HCT116 (cell line): ENCODE measurements at regions not wholly inside any gene's neighbourhood (a gene's known extent, or its start where the extent isn't known, plus 50 kb on each side); places are given as distances from the start of the nearest gene placed in this dataset.

ENCODE experiments used
- ATAC-seq: fragments of 200-7000 bp; cut with Tn5 transposase; 2 replicates; pipeline ENCODE4 v1.9.1; 2020; ENCODE audit warnings: mild to moderate bottlenecking, moderate library complexity
- BruUV-seq: library from RNA; stranded (reverse); fragments of 400-500 nt; replicated peaks from 2 replicates; lab custom pipeline; 2021; lab: Mats Ljungman, UMichigan
- CTCF ChIA-PET: fragments of 300-600 bp; sonication (Branson Sonifier 250); formaldehyde crosslinking; loops from one replicate; lab custom pipeline; 2021; ENCODE audit warnings: antibody characterized with exemption; lab: Charles Lee
- POLR2A ChIA-PET: fragments of 300-600, 350-600 bp; sonication (Branson Sonifier 250); formaldehyde crosslinking; loops from one replicate; lab custom pipeline; 2021; ENCODE audit warnings: antibody characterized with exemption; lab: Charles Lee
- RAD21 ChIA-PET, 2 experiments: fragments of 300-600 bp; sonication (Branson Sonifier 250); formaldehyde crosslinking; loops; one replicate each; lab custom pipeline; 2023; ENCODE audit warnings: low total read pairs in 2 of 2; ENCODE audit not compliant: uncharacterized antibody in 2 of 2, unreplicated experiment in 2 of 2, low non-redundant PET in 1 of 2; lab: Charles Lee
- DNase-seq: peaks from one replicate; pipeline ENCODE4 v3.0.0-alpha.2; 2010; ENCODE audit warnings: low read depth, low spot score
- H2AFZ ChIP-seq: fragments of 200-600 bp; shearing (Covaris generic), sonication (generic); 2 replicates; pipeline ENCODE4 v1.6.1; 2017; ENCODE audit warnings: low read depth, mixed run types, mixed read lengths, antibody characterized with exemption, low read length; ENCODE audit not compliant: poor library complexity, severe bottlenecking
- H3K27ac ChIP-seq: 2 replicates; pipeline ENCODE4 v1.5.1; 2012; ENCODE audit warnings: low read depth, low read length
- H3K27me3 ChIP-seq: fragments of 200-600 bp; sonication (generic); 2 replicates; pipeline ENCODE4 v1.6.1; 2016; ENCODE audit warnings: mixed run types, low read length, mixed read lengths; ENCODE audit not compliant: insufficient read depth
- H3K36me3 ChIP-seq, 2 experiments: fragments of 200-500 bp in 1 of 2; fragments of 200-600 bp in 1 of 2; sonication (Bioruptor generic) in 1 of 2; sonication (generic) in 1 of 2; 2 replicates each; pipeline versions ENCODE4 v1.5.1 to v1.6.1; 2014 to 2016; ENCODE audit warnings: low read length in 2 of 2, inconsistent platforms in 1 of 2, mixed read lengths in 1 of 2, mixed run types in 1 of 2; ENCODE audit not compliant: insufficient read depth in 2 of 2, control insufficient read depth in 1 of 2
- H3K4me1 ChIP-seq, 2 experiments: fragments of 200-600 bp in 1 of 2; sonication (generic) in 1 of 2; 2 replicates each; pipeline versions ENCODE4 v1.5.1 to v1.6.1; 2012 to 2017; ENCODE audit warnings: low read length in 2 of 2, inconsistent platforms in 1 of 2, mild to moderate bottlenecking in 1 of 2, mixed read lengths in 1 of 2, mixed run types in 1 of 2, moderate library complexity in 1 of 2; ENCODE audit not compliant: insufficient read depth in 2 of 2, control insufficient read depth in 1 of 2
- H3K4me2 ChIP-seq: fragments of 200-600 bp; sonication (generic); 2 replicates; pipeline ENCODE4 v1.6.1; 2017; ENCODE audit warnings: mixed run types, low read length, mixed read lengths
- H3K4me3 ChIP-seq, 2 experiments: fragments of 200-600 bp in 1 of 2; sonication (generic) in 1 of 2; replicated peaks in 1 of 2; 2 replicates each; pipeline ENCODE4 v1.5.1; 2011 to 2016; ENCODE audit warnings: low read length in 2 of 2, control low read depth in 1 of 2, low read depth in 1 of 2, mild to moderate bottlenecking in 1 of 2, mixed read lengths in 1 of 2, mixed run types in 1 of 2
- H3K79me2 ChIP-seq: fragments of 200-600 bp; sonication (generic); 2 replicates; pipeline ENCODE4 v1.6.1; 2017; ENCODE audit warnings: mild to moderate bottlenecking, mixed run types, low read length, moderate library complexity, mixed read lengths; ENCODE audit not compliant: insufficient read depth
- H3K9ac ChIP-seq: fragments of 200-600 bp; sonication (generic); 2 replicates; pipeline ENCODE4 v1.6.1; 2016; ENCODE audit warnings: low read length, mixed read lengths
- H3K9me2 ChIP-seq: fragments of 200-600 bp; sonication (generic), shearing (Covaris generic); 2 replicates; pipeline ENCODE4 v1.6.1; 2017; ENCODE audit warnings: mixed run types, mild to moderate bottlenecking, moderate library complexity; ENCODE audit not compliant: insufficient read depth
- H3K9me3 ChIP-seq, 2 experiments: fragments of 200-500 bp in 1 of 2; fragments of 200-600 bp in 1 of 2; sonication (Bioruptor generic) in 1 of 2; sonication (generic) in 1 of 2; 2 replicates each; pipeline ENCODE4 v1.6.1; 2014 to 2017; ENCODE audit warnings: low read length in 2 of 2, mixed read lengths in 2 of 2, inconsistent platforms in 1 of 2, low read depth in 1 of 2, mild to moderate bottlenecking in 1 of 2, mixed run types in 1 of 2, moderate library complexity in 1 of 2; ENCODE audit not compliant: control insufficient read depth in 1 of 2, insufficient read depth in 1 of 2
- H4K20me1 ChIP-seq: fragments of 200-600 bp; sonication (generic), shearing (Covaris generic); 2 replicates; pipeline ENCODE4 v1.6.1; 2017; ENCODE audit warnings: mixed run types, mild to moderate bottlenecking, moderate library complexity; ENCODE audit not compliant: insufficient read depth
- ATF3 ChIP-seq: IDR thresholded peaks from 2 replicates; pipeline ENCODE4 v1.6.1; 2012
- CBX3 ChIP-seq: IDR thresholded peaks from 2 replicates; pipeline ENCODE4 v1.6.1; 2012; ENCODE audit warnings: low read depth
- CEBPB ChIP-seq: IDR thresholded peaks from 2 replicates; pipeline ENCODE4 v1.6.1; 2012; ENCODE audit warnings: low read depth
- CTCF ChIP-seq, 3 experiments: fragments of 200-600 bp in 1 of 3; sonication (generic) in 1 of 3; IDR thresholded peaks in 2 of 3; conservative IDR thresholded peaks in 1 of 3; 2 replicates each; pipeline ENCODE4 v1.5.1; 2012 to 2017; ENCODE audit warnings: low read depth in 2 of 3, low read length in 2 of 3, antibody characterized with exemption in 1 of 3, borderline replicate concordance in 1 of 3, control low read depth in 1 of 3, mild to moderate bottlenecking in 1 of 3, mixed read lengths in 1 of 3, mixed run types in 1 of 3, moderate library complexity in 1 of 3; ENCODE audit not compliant: insufficient read depth in 1 of 3
- EGR1 ChIP-seq: IDR thresholded peaks from 2 replicates; pipeline ENCODE4 v1.6.1; 2012; ENCODE audit warnings: low read depth
- ELF1 ChIP-seq: IDR thresholded peaks from 2 replicates; pipeline ENCODE4 v1.6.1; 2012; ENCODE audit warnings: low read depth, borderline replicate concordance
- FOSL1 ChIP-seq: IDR thresholded peaks from 2 replicates; pipeline ENCODE4 v1.6.1; 2012; ENCODE audit warnings: low read depth
- JUND ChIP-seq: IDR thresholded peaks from 2 replicates; pipeline ENCODE4 v1.6.1; 2012
- POLR2A ChIP-seq: IDR thresholded peaks from 2 replicates; pipeline ENCODE4 v1.7.0; 2011; ENCODE audit warnings: borderline replicate concordance; ENCODE audit not compliant: insufficient read depth, insufficient read length; ENCODE audit errors: extremely low read depth
- POLR2AphosphoS5 ChIP-seq: IDR thresholded peaks from 2 replicates; pipeline ENCODE4 v1.6.1; 2011; ENCODE audit warnings: mild to moderate bottlenecking, low read depth, low read length, moderate library complexity
- RAD21 ChIP-seq: IDR thresholded peaks from 2 replicates; pipeline ENCODE4 v1.6.1; 2012; ENCODE audit warnings: low read depth, mild to moderate bottlenecking
- SIN3A ChIP-seq: IDR thresholded peaks from 2 replicates; pipeline ENCODE4 v1.6.1; 2012; ENCODE audit warnings: low read depth
- SP1 ChIP-seq: IDR thresholded peaks from 2 replicates; pipeline ENCODE4 v1.6.1; 2012; ENCODE audit warnings: low read depth
- TCF7L2 ChIP-seq: IDR thresholded peaks from 2 replicates; pipeline ENCODE4 v1.7.0; 2011; ENCODE audit warnings: borderline replicate concordance, inconsistent platforms; ENCODE audit not compliant: insufficient read depth, insufficient read length; ENCODE audit errors: extremely low read depth
- YY1 ChIP-seq: IDR thresholded peaks from 2 replicates; pipeline ENCODE4 v1.6.1; 2011; ENCODE audit warnings: low read length, low read depth, moderate library complexity, mild to moderate bottlenecking; ENCODE audit not compliant: insufficient replicate concordance; ENCODE audit errors: extremely low read depth
- ZBTB33 ChIP-seq: IDR thresholded peaks from 2 replicates; pipeline ENCODE4 v1.6.1; 2011; ENCODE audit warnings: mild to moderate bottlenecking, low read length, moderate library complexity; ENCODE audit not compliant: insufficient replicate concordance; ENCODE audit errors: extremely low read depth
- ZFX ChIP-seq: fragments of 450-650 bp; IDR thresholded peaks from 2 replicates; pipeline ENCODE4 v1.6.1; 2017
- ZNF274 ChIP-seq: fragments of 200-500 bp; sonication (Bioruptor generic); IDR thresholded peaks from 2 replicates; pipeline ENCODE4 v1.6.1; 2014; ENCODE audit warnings: mild to moderate bottlenecking, low read depth, low read length, inconsistent platforms
- intact Hi-C: fragments of 100-400 bp; cut with micrococcal nuclease; formaldehyde crosslinking; loops from 2 replicates; pipeline ENCODE4 v1.10.0; 2022

- POLR2A ChIA-PET: no interaction called here
- BruUV-seq: no TSS peak
- no peak overlapping the region for H3K4me2 ChIP-seq
- H3K27me3 ChIP-seq: no peaks in the 10 kb centered on the region
- H3K4me1 ChIP-seq: no peaks in the 10 kb centered on the region
- RAD21 ChIA-PET: no interaction called here
- no peaks in the 10 kb centered on the region for H3K79me2 ChIP-seq
- no peak overlapping the region for H3K9ac ChIP-seq
- CTCF ChIA-PET: no interaction called here
- no peak for TF ChIP-seq SIN3A
- no peak for TF ChIP-seq TCF7L2
- no peak for TF ChIP-seq ELF1
- no peak for TF ChIP-seq EGR1
- TF ChIP-seq RAD21: no peak
- no peak for TF ChIP-seq JUND
- TF ChIP-seq, all 23 proteins: peak for 0
- ATAC-seq: no peak
- no peak overlapping the region for H3K27ac ChIP-seq
- no peaks in the 10 kb centered on the region for H4K20me1 ChIP-seq
- H3K9me2 ChIP-seq: no peaks in the 10 kb centered on the region
- H3K9me3 ChIP-seq: no peaks in the 10 kb centered on the region
- H2AFZ ChIP-seq: no peak overlapping the region
- intact Hi-C loops: no loop called here
- H3K4me3 ChIP-seq: no peak overlapping the region
- DNase-seq: no peak
- H3K36me3 ChIP-seq: no peaks in the 10 kb centered on the region
These were observed 224.5 kb upstream of the HDAC4 start for GRCh38 chr2:239625156-239625845.

DNA sequence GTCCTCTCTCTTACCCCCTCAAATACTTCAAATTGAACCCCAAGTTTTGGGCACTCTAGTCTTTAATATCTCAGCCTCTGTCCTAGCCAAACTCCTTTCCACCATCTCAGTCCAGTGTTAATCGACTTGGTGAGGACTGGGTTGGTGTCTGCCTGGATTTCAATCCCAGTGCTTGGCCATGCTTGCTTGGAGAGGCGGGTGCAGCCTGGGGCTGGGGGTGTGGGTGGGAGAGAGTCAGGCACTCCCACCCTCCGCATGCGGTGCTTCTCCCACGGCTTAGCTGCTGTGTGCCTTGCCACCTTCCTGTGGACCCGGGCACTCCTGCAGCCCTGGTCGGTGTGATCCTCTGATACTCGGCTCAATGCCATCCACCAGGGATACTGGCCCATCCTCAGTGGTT lies 220.8 kb upstream of the HDAC4 start:
- Histone ChIP-seq H2AFZ (no peak overlapping the region), H3K36me3 (no peaks in the 10 kb centered on the region), H3K4me1 (no peaks in the 10 kb centered on the region), H3K9ac (no peak overlapping the region), H3K27me3 (no peaks in the 10 kb centered on the region), H3K4me3 (no peak overlapping the region), H3K9me3 (0 out of 4 replicates have a peak, but pooled peaks cover 0 to 2% of the 10 kb centered on the region in 2 experiments), H3K27ac (no peak overlapping the region), H4K20me1 (no peaks in the 10 kb centered on the region), H3K79me2 (no peaks in the 10 kb centered on the region), H3K9me2 (no peaks in the 10 kb centered on the region), H3K4me2 (no peak overlapping the region)
- no peak for ATAC-seq
- intact Hi-C loops: no loop called here
- CTCF ChIA-PET: no interaction called here
- BruUV-seq: no TSS peak
- POLR2A ChIA-PET: no interaction called here
- no peak for DNase-seq
- RAD21 ChIA-PET: no interaction called here
- TF ChIP-seq SP1: no peak
- no peak for TF ChIP-seq ATF3
- no peak for TF ChIP-seq RAD21
- TF ChIP-seq CBX3: no peak
- no peak for TF ChIP-seq ZFX
- TF ChIP-seq EGR1: no peak
- no peak for TF ChIP-seq ELF1
- TF ChIP-seq ZNF274: no peak
- TF ChIP-seq FOSL1: no peak
- TF ChIP-seq CEBPB: no peak
- TF ChIP-seq POLR2AphosphoS5: no peak
- no peak for TF ChIP-seq POLR2A
- TF ChIP-seq YY1: no peak
- no peak for TF ChIP-seq SIN3A
- no peak for TF ChIP-seq ZBTB33
- no peak for TF ChIP-seq CTCF (IDR thresholded peaks at IDR 0.05 in 2 of 3, conservative IDR thresholded peaks at IDR 0.05 in 1 of 3; ENCODE audit: borderline replicate concordance in 1 of 3, insufficient read depth in 1 of 3, low read depth in 2 of 3, low read length in 2 of 3)
